GM21723 (cell line): ENCODE measurements at regions not wholly inside any gene's neighbourhood (a gene's known extent, or its start where the extent isn't known, plus 50 kb on each side); places are given as distances from the start of the nearest gene placed in this dataset.
"Not testable (repeated sequence)": the region's sequence is repeated elsewhere in the genome, so short reads cannot be mapped to it uniquely, and the experiment has no call there.

ENCODE experiments used
- ATAC-seq: cut with Tn5 transposase; IDR thresholded peaks from one replicate; pipeline ENCODE4 v1.9.1; 2021; ENCODE audit warnings: mild to moderate bottlenecking, moderate library complexity; ENCODE audit not compliant: unreplicated experiment

GRCh38 chr7:28328822-28329660, 83.3 kb upstream of the CREB5 start:
- ATAC-seq = no peak

- no peak for ATAC-seq
Observed at GRCh38 chr7:28329661-28330363, 82.5 kb upstream of the CREB5 start.

GRCh38 chr7:28330384-28331070, 81.8 kb upstream of the CREB5 start:
- no peak for ATAC-seq

GRCh38 chr7:28332046-28332445, 80.3 kb upstream of the CREB5 start:
- no peak for ATAC-seq

- not testable (repeated sequence) for ATAC-seq
Observed at GRCh38 chr7:28333548-28333947, 78.8 kb upstream of the CREB5 start.

- no peak for ATAC-seq
Observed at GRCh38 chr7:28336806-28337205, 75.5 kb upstream of the CREB5 start.

GRCh38 chr7:28338041-28338440, 74.3 kb upstream of the CREB5 start:
- no peak for ATAC-seq

- no peak for ATAC-seq
Observed at GRCh38 chr7:28343462-28343861, 68.9 kb upstream of the CREB5 start.

- no peak for ATAC-seq
Observed at GRCh38 chr7:28346256-28346655, 66.1 kb upstream of the CREB5 start.

- ATAC-seq = no peak
Observed at GRCh38 chr7:28346676-28347363, 65.5 kb upstream of the CREB5 start.

GRCh38 chr7:28347475-28348318, 64.6 kb upstream of the CREB5 start:
- no peak for ATAC-seq

GRCh38 chr7:28348636-28349035, 63.7 kb upstream of the CREB5 start:
- no peak for ATAC-seq

GRCh38 chr7:28349637-28350036, 62.7 kb upstream of the CREB5 start:
- ATAC-seq = no peak

GRCh38 chr7:28350662-28351061, 61.7 kb upstream of the CREB5 start:
- ATAC-seq = no peak

GRCh38 chr7:28351450-28351849, 60.9 kb upstream of the CREB5 start:
- ATAC-seq = no peak

GRCh38 chr7:28354601-28355402, 57.5 kb upstream of the CREB5 start:
- ATAC-seq = no peak

GRCh38 chr7:28355635-28356319, 56.5 kb upstream of the CREB5 start:
- no peak for ATAC-seq

- no peak for ATAC-seq
Observed at GRCh38 chr7:28356619-28357018, 55.7 kb upstream of the CREB5 start.

GRCh38 chr7:28358423-28358868, 53.9 kb upstream of the CREB5 start:
- no peak for ATAC-seq
